Sigmoid colon (tissue), 6 donors: ENCODE measurements at regions not wholly inside any gene's neighbourhood (a gene's known extent, or its start where the extent isn't known, plus 50 kb on each side); places are given as distances from the start of the nearest gene placed in this dataset.

Source experiments
- DNase-seq: peaks from one replicate; pipeline ENCODE4 v3.0.0-alpha.2; 2019
- H3K27ac ChIP-seq, 4 donors: fragments of 200-600 bp; sonication (generic); one replicate each; pipeline ENCODE4 v1.5.1; 2016 to 2019; ENCODE audit warnings: mild to moderate bottlenecking in 1 of 4
- H3K27me3 ChIP-seq, 3 donors: fragments of 200-600 bp; sonication (generic); one replicate each; pipeline ENCODE4 v1.5.1; 2019; ENCODE audit warnings: mild to moderate bottlenecking in 1 of 3
- H3K36me3 ChIP-seq, 4 donors: fragments of 200-600 bp; sonication (generic); one replicate each; pipeline ENCODE4 v1.5.1; 2016 to 2019
- H3K4me1 ChIP-seq, 4 donors: fragments of 200-600 bp; sonication (generic); one replicate each; pipeline ENCODE4 v1.5.1; 2017 to 2019
- H3K4me3 ChIP-seq, 4 donors: fragments of 200-600 bp; sonication (generic); one replicate each; pipeline ENCODE4 v1.5.1; 2017 to 2019; ENCODE audit warnings: mild to moderate bottlenecking in 2 of 4, moderate library complexity in 1 of 4
- H3K9me3 ChIP-seq, 4 donors: fragments of 200-600 bp in 3 of 4; sonication (generic) in 3 of 4; one replicate each; pipeline versions ENCODE4 v1.5.1 to v1.6.1; 2013 to 2019
- CTCF ChIP-seq, 4 experiments: fragments of 450-650 bp in 3 of 4; fragments of 200-600 bp in 1 of 4; IDR thresholded peaks; one replicate each; pipeline ENCODE4 v1.5.1; 2016 to 2019; ENCODE audit warnings: antibody characterized with exemption in 4 of 4, mild to moderate bottlenecking in 3 of 4, moderate library complexity in 2 of 4
- EP300 ChIP-seq, 4 donors: sonication (generic); formaldehyde crosslinking; IDR thresholded peaks; one replicate each; pipeline ENCODE4 v1.6.1; 2017; ENCODE audit warnings: antibody characterized with exemption in 4 of 4
- POLR2A ChIP-seq, 2 donors: fragments of 450-650 bp; IDR thresholded peaks; one replicate each; pipeline ENCODE4 v1.6.1; 2016; ENCODE audit warnings: antibody characterized with exemption in 2 of 2, mild to moderate bottlenecking in 2 of 2, moderate library complexity in 2 of 2
- POLR2AphosphoS5 ChIP-seq, 4 donors: sonication (generic); formaldehyde crosslinking; IDR thresholded peaks; one replicate each; pipeline ENCODE4 v1.6.1; 2017; ENCODE audit warnings: antibody characterized with exemption in 4 of 4
- WGBS, 2 donors: extraction: QIAGEN DNeasy Blood & Tissue Kit; methylation state at CpG; one replicate each; pipeline ENCODE4 v1.1.7; 2013; 5-methylcytosine and 5-hydroxymethylcytosine counted together
- intact Hi-C: fragments of 100-400 bp; cut with DNase I; formaldehyde crosslinking; loops from one replicate; pipeline ENCODE4 v1.15.1; 2023
- donor health status: healthy with polysubstance abuse.
- donor health status: healthy.

GRCh38 chr13:73966331-73966730 lies 167.9 kb downstream of the KLF12 start:
- no peak overlapping the region for H3K4me3 ChIP-seq
- intact Hi-C loops, result no loop called here
- H3K4me1 ChIP-seq, result peaks cover 0 to 18% (median 5%) of the 10 kb centered on the region in 4 donors
- no peaks in the 10 kb centered on the region for H3K36me3 ChIP-seq
- DNase-seq, result no peak
- TF ChIP-seq POLR2A (IDR thresholded peaks at IDR 0.05) (no peak), EP300 (IDR thresholded peaks at IDR 0.05) (no peak), CTCF (IDR thresholded peaks at IDR 0.05) (no peak), POLR2AphosphoS5 (IDR thresholded peaks at IDR 0.05) (no peak)
- H3K27me3 ChIP-seq, result no peaks in the 10 kb centered on the region
- no peaks in the 10 kb centered on the region for H3K9me3 ChIP-seq
- H3K27ac ChIP-seq, result no peak overlapping the region

- peaks cover 0 to 24% (median 5%) of the 10 kb centered on the region in 4 donors for H3K4me1 ChIP-seq
- H3K27me3 ChIP-seq, result no peaks in the 10 kb centered on the region
- intact Hi-C loops, result no loop called here
- H3K36me3 ChIP-seq, result no peaks in the 10 kb centered on the region
- H3K4me3 ChIP-seq, result no peak overlapping the region
- no peak overlapping the region for H3K27ac ChIP-seq
- no peak for TF ChIP-seq POLR2A (IDR thresholded peaks at IDR 0.05)
- TF ChIP-seq POLR2AphosphoS5 (IDR thresholded peaks at IDR 0.05), result no peak
- TF ChIP-seq EP300 (IDR thresholded peaks at IDR 0.05), result no peak
- TF ChIP-seq CTCF (IDR thresholded peaks at IDR 0.05), result no peak
- WGBS, 2 donors, result 48 to 81% methylated on average over 5 of the region's 5 CpGs
- no peaks in the 10 kb centered on the region for H3K9me3 ChIP-seq
- DNase-seq, result no peak
Measured at GRCh38 chr13:73962284-73962683, 171.9 kb downstream of the KLF12 start.

GRCh38 chr13:73961181-73961580 lies 173.0 kb downstream of the KLF12 start:
- intact Hi-C loops, result no loop called here
- 72 to 93% methylated on average over 4 of the region's 4 CpGs for WGBS, 2 donors
- H3K27me3 ChIP-seq, result no peaks in the 10 kb centered on the region
- H3K9me3 ChIP-seq, result no peaks in the 10 kb centered on the region
- DNase-seq, result no peak
- H3K4me3 ChIP-seq, result no peak overlapping the region
- H3K27ac ChIP-seq, result no peak overlapping the region
- H3K4me1 ChIP-seq, result peaks cover 0 to 18% (median 3%) of the 10 kb centered on the region in 4 donors
- no peaks in the 10 kb centered on the region for H3K36me3 ChIP-seq
- TF ChIP-seq EP300 (IDR thresholded peaks at IDR 0.05), result no peak
- no peak for TF ChIP-seq CTCF (IDR thresholded peaks at IDR 0.05)
- TF ChIP-seq POLR2AphosphoS5 (IDR thresholded peaks at IDR 0.05), result no peak
- no peak for TF ChIP-seq POLR2A (IDR thresholded peaks at IDR 0.05)

- TF ChIP-seq POLR2AphosphoS5 (IDR thresholded peaks at IDR 0.05) (no peak), POLR2A (IDR thresholded peaks at IDR 0.05) (no peak), CTCF (IDR thresholded peaks at IDR 0.05) (no peak), EP300 (IDR thresholded peaks at IDR 0.05) (no peak)
- 21 to 45% methylated on average over 1 of the region's 1 CpG for WGBS, 2 donors
- intact Hi-C loops, result no loop called here
- Histone ChIP-seq H3K27me3 (no peaks in the 10 kb centered on the region), H3K9me3 (no peaks in the 10 kb centered on the region), H3K27ac (no peak overlapping the region), H3K4me1 (peaks cover 0 to 16% (median 4%) of the 10 kb centered on the region in 4 donors), H3K36me3 (no peaks in the 10 kb centered on the region), H3K4me3 (no peak overlapping the region)
- no peak for DNase-seq
Measured at GRCh38 chr13:73960474-73960873, 173.7 kb downstream of the KLF12 start.

- intact Hi-C loops, result no loop called here
- Histone ChIP-seq H3K27ac (no peak overlapping the region), H3K36me3 (no peaks in the 10 kb centered on the region), H3K27me3 (no peaks in the 10 kb centered on the region), H3K4me3 (no peak overlapping the region), H3K9me3 (no peaks in the 10 kb centered on the region), H3K4me1 (peaks cover 0 to 19% (median 4%) of the 10 kb centered on the region in 4 donors)
- WGBS, 2 donors, result 86% methylated on average over 8 of the region's 8 CpGs
- TF ChIP-seq CTCF (IDR thresholded peaks at IDR 0.05) (no peak), EP300 (IDR thresholded peaks at IDR 0.05) (no peak)
- no peak for DNase-seq
Measured at GRCh38 chr13:73958657-73959397, 175.4 kb downstream of the KLF12 start.
